Erythroblast (primary cell): ENCODE measurements at regions not wholly inside any gene's neighbourhood (a gene's known extent, or its start where the extent isn't known, plus 50 kb on each side); places are given as distances from the start of the nearest gene placed in this dataset.

Experiments used
- GATA1 ChIP-seq: IDR thresholded peaks from 2 replicates; pipeline ENCODE4 v1.6.1; 2011; ENCODE audit warnings: low read depth, mild to moderate bottlenecking, control low read depth, low read length, moderate library complexity
- POLR2A ChIP-seq: IDR thresholded peaks from 2 replicates; pipeline ENCODE4 v1.6.1; 2011; ENCODE audit warnings: mild to moderate bottlenecking, low read length

GRCh38 chr2:8598295-8599165 lies 83.3 kb upstream of the ID2 start:
- TF ChIP-seq POLR2A: no peak
- no peak for TF ChIP-seq GATA1
